GM18505 (cell line): ENCODE measurements at regions not wholly inside any gene's neighbourhood (a gene's known extent, or its start where the extent isn't known, plus 50 kb on each side); places are given as distances from the start of the nearest gene placed in this dataset.

Source experiments
- ATAC-seq: cut with Tn5 transposase; IDR thresholded peaks from one replicate; pipeline ENCODE4 v1.9.1; 2021; ENCODE audit not compliant: unreplicated experiment
- POLR2A ChIP-seq: IDR thresholded peaks from 4 replicates; pipeline ENCODE4 v1.6.1; 2011; ENCODE audit warnings: borderline replicate concordance; ENCODE audit not compliant: insufficient read depth, insufficient read length; ENCODE audit errors: extremely low read depth

- no peak for TF ChIP-seq POLR2A
- ATAC-seq: no peak
Measured at GRCh38 chr2:217671075-217671474, 331.7 kb downstream of the TNS1 start.

GRCh38 chr2:217669831-217670230 is 333.0 kb downstream of the TNS1 start:
- no peak for ATAC-seq
- no peak for TF ChIP-seq POLR2A

DNA sequence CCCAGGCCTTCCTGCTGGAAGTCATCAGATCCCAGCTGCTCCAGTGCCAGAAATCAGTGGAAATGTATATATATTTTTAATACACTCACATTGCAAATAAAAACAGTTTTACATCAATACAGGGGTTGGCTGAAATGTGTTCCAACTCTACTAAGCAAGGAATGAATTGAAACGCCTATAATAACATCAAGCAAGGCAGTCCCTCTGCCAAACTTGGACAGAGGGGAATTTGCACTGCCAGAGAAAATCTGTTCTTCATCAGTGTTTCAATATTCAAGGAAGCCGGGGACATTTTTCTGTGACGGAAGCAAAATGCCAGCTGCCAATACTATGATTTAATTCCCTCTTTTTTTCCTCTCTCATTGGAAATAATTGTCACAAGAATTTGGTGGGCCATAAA is 335.3 kb downstream of the TNS1 start:
- ATAC-seq: no peak
- TF ChIP-seq POLR2A: no peak

- TF ChIP-seq POLR2A: no peak
- ATAC-seq: no peak
Measured at GRCh38 chr2:217667035-217667434, 335.8 kb downstream of the TNS1 start.

GRCh38 chr2:217666338-217666737 is 336.5 kb downstream of the TNS1 start:
- no peak for TF ChIP-seq POLR2A
- no peak for ATAC-seq

GRCh38 chr2:217664761-217665160 is 338.0 kb downstream of the TNS1 start:
- no peak for ATAC-seq
- no peak for TF ChIP-seq POLR2A

GRCh38 chr2:217662984-217663602 is 339.7 kb downstream of the TNS1 start:
- TF ChIP-seq POLR2A: no peak
- no peak for ATAC-seq

DNA sequence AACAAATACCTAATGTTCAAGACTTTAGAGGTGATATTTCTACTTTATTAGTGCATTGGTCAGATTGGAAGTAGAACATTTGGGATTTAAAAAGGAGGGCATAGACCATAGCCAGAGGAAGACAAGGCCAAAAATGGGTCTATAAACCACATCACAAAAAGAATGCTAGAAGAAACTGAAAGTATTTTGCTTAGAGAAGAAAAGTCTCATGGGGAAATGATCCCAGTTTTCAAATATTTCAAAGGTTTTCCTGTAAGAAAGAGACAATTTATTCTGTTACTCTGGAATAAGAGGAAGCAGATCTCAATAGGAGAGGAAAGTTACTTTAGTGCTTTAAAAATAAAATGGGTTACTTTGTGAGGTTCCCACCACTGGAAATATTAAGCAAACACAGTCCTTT is 341.4 kb downstream of the TNS1 start:
- no peak for TF ChIP-seq POLR2A

GRCh38 chr2:217660423-217660822 is 342.4 kb downstream of the TNS1 start:
- no peak for ATAC-seq
- TF ChIP-seq POLR2A: no peak

More for the DNA sequence above, 341.4 kb downstream of the TNS1 start:
- ATAC-seq: no peak

DNA sequence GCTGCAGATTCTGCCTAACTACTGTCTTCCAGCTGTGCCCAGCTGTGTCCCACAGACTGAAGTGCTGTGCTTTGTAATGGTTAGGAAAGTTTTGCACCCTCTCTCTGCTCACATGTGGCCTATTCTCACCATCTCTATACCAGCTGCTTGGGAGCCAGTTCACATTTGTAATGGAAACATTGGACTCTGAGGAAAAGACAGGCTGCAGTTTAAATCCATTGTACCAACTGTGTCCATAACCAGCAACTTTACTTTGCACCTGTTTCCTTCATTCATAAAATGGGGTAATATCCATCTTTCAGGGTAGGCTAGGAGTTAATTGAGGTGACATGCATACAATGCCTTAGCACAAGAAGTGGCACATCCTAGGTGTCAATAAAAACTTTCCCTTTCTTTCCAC is 344.0 kb downstream of the TNS1 start:
- ATAC-seq: no peak
- TF ChIP-seq POLR2A: no peak

DNA sequence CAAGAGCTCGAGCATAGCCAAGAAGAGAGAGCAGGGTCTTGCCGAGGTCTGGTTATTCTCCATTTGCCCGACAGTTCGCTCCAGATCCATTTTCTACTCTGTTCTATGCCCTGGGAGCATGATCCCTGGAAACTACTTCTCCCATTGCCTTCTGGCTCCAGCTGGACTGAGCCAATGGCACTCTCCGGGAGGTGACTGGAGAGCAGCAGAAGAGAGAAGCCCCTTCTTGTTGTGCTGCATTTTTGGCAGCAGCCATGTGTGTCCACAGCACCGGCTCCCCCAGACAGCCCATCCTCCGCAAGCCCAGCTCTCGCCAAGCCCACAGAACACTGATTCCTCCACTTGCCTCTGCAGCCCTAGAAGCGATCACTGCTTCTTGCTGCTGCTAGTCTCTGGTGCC is 345.5 kb downstream of the TNS1 start:
- no peak for ATAC-seq
- no peak for TF ChIP-seq POLR2A

DNA sequence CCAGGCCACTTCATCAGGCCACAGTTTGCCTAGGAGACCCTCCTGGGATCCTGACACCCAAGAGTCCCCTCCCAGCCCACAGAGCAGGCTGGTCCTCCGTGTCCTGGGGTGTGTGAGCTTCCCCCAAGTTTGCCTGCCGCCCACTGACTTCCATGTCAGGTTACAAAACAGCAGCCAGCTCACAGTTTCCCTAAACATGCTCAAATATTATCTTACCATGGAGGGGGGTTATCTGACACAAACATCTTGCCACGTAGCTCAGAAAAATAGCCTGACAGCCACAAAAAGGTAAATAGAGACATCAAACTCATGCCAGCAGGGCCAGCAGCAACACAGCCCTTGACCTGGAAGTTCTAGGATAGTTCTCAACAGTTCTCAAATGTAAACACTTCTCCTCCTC is 346.5 kb downstream of the TNS1 start:
- ATAC-seq: no peak
- no peak for TF ChIP-seq POLR2A

DNA sequence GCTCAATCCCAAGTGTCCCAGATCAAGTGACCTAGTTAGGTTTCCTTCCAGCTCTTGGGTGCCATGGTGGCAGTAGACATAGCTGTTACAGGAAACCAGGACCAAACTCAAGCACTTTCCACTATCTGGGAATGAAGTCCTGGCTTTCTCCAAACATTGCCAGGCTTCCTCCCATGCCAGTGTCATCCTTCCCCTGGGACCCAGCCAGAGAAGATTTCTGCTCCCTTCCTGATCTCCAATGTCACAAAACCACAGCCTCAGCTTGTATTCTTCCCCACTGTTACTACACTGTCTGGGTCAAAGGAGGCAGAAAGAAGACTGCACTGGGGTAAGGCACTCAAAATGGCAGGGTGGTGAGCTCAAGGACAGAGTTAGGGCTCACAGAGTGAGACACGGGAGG is 347.1 kb downstream of the TNS1 start:
- TF ChIP-seq POLR2A: no peak
- ATAC-seq: no peak

DNA sequence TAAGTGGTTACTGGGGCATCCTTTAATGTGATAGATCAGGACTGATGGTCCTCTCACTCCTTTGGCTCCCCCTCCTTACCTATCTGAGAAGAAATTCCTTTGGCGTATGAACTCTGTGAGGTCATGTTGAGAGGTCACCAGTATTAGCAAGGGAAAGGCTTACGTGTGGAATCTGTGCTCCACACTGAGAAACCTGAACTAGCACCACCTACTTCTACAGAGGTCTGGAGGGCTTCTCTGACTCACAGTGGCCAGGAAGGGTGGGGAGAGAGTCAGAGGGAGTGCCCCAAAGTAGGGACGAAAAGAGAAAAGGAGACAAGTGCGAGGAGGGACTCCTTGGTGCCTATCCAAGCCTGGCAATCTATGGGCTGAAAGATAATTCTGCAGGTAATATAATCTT is 348.6 kb downstream of the TNS1 start:
- TF ChIP-seq POLR2A: no peak
- no peak for ATAC-seq
